ENCODE measurements at regions not wholly inside any gene's neighbourhood (a gene's known extent, or its start where the extent isn't known, plus 50 kb on each side); places are given as distances from the start of the nearest gene placed in this dataset.

DNA sequence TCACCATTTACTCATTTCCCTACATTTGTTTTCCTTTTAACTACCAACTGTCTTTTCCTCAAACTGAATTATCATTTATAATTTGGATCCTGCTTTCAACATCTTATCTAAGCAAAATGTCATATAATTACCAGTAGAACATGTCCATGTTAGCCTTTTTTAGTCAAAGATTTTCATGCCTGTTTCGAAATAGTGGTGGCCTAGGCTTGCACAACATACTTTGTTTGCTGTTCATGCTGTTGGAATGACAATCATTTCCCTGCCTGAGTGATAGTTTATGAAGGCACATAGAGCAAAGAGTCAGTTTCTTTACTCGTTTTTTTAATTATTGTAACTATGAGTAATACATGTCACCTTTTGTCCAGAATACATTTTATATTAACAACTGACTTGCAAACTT lies 144.3 kb upstream of the ANO3 start:
- H3K14ac ChIP-seq (ENCODE audit: low read length) = no peak overlapping the region
- no peaks in the 10 kb centered on the region for H3K36me3 ChIP-seq (replicated peaks in 1 of 2; ENCODE audit: control insufficient read depth in 2 of 2, insufficient read depth in 2 of 2, low read length in 2 of 2)
- no peak overlapping the region for H2BK15ac ChIP-seq (ENCODE audit: low read length)
- no peak overlapping the region for H3K9ac ChIP-seq (ENCODE audit: low read depth, low read length, poor library complexity)
- DNase-seq (ENCODE audit: low spot score) = no peak
- H3K79me1 ChIP-seq (ENCODE audit: low read depth, low read length) = no peaks in the 10 kb centered on the region
- no peak overlapping the region for H3K27ac ChIP-seq (replicated peaks; ENCODE audit: low read length)
- no peak overlapping the region for H3K4me3 ChIP-seq (ENCODE audit: low read length in 2 of 2)
- H2AK5ac ChIP-seq (ENCODE audit: low read depth, low read length) = no peak overlapping the region
- H2BK12ac ChIP-seq (ENCODE audit: low read length) = no peak overlapping the region
- no peak overlapping the region for H4K8ac ChIP-seq (ENCODE audit: low read depth, low read length)
- H3K18ac ChIP-seq (ENCODE audit: low read length) = no peak overlapping the region
- no peak overlapping the region for H2AFZ ChIP-seq (ENCODE audit: low read length)
- no peaks in the 10 kb centered on the region for H3K9me3 ChIP-seq (replicated peaks in 1 of 2; ENCODE audit: control insufficient read depth in 2 of 2, insufficient read depth in 1 of 2, low read depth in 1 of 2, low read length in 2 of 2)
- no peak overlapping the region for H3K4ac ChIP-seq (ENCODE audit: low read length)
- no peak overlapping the region for H2BK120ac ChIP-seq (ENCODE audit: low read depth, low read length)
- WGBS, 2 donors (ENCODE audit: extremely low coverage in 2 of 2, insufficient read length in 2 of 2, insufficient replicate concordance in 1 of 2) = no CpG with 5 or more reads among the region's 2 CpGs
- H3K4me1 ChIP-seq (ENCODE audit: control insufficient read depth in 2 of 2, insufficient read depth in 1 of 2, low read depth in 1 of 2, low read length in 2 of 2) = no peaks in the 10 kb centered on the region
- no peaks in the 10 kb centered on the region for H3K27me3 ChIP-seq (ENCODE audit: control insufficient read depth in 3 of 3, insufficient read depth in 3 of 3, low read depth in 1 of 3, low read length in 3 of 3)
- no peak overlapping the region for H2BK5ac ChIP-seq (ENCODE audit: low read length)
- H3K4me2 ChIP-seq (ENCODE audit: insufficient read depth, low read length, poor library complexity, severe bottlenecking) = no peak overlapping the region
- H3K23ac ChIP-seq (ENCODE audit: low read depth, low read length, poor library complexity) = no peak overlapping the region
- no peak overlapping the region for H4K91ac ChIP-seq (ENCODE audit: low read depth, low read length, poor library complexity)

DNA sequence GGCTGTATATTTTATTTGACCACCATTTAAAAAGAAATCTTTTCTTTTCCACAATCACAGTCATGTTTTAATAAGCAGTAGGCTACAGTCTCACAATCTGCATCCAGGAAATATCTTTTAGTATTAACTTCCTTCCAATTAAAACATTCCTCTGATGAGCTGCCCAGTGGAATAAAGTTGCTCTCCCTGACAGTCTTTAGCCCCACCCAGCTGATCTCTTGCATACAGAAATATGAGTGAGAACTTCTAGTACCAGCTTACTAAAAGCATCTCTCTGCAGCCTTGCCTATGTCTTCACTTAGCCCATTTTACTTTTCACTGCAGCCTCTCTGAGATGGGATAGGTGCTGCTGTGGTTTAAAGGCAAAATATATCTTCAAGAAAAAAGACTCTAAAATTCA lies 143.4 kb upstream of the ANO3 start:
- H3K23ac ChIP-seq (ENCODE audit: low read depth, low read length, poor library complexity) = no peak overlapping the region
- no peaks in the 10 kb centered on the region for H3K36me3 ChIP-seq (replicated peaks in 1 of 2; ENCODE audit: control insufficient read depth in 2 of 2, insufficient read depth in 2 of 2, low read length in 2 of 2)
- no peak overlapping the region for H3K14ac ChIP-seq (ENCODE audit: low read length)
- H3K4ac ChIP-seq (ENCODE audit: low read length) = no peak overlapping the region
- H3K4me1 ChIP-seq (ENCODE audit: control insufficient read depth in 2 of 2, insufficient read depth in 1 of 2, low read depth in 1 of 2, low read length in 2 of 2) = no peaks in the 10 kb centered on the region
- H2AK5ac ChIP-seq (ENCODE audit: low read depth, low read length) = no peak overlapping the region
- H2AFZ ChIP-seq (ENCODE audit: low read length) = no peak overlapping the region
- H3K4me2 ChIP-seq (ENCODE audit: insufficient read depth, low read length, poor library complexity, severe bottlenecking) = no peak overlapping the region
- no peak overlapping the region for H3K27ac ChIP-seq (replicated peaks; ENCODE audit: low read length)
- H3K79me1 ChIP-seq (ENCODE audit: low read depth, low read length) = no peaks in the 10 kb centered on the region
- no peak for DNase-seq (ENCODE audit: low spot score)
- H3K18ac ChIP-seq (ENCODE audit: low read length) = no peak overlapping the region
- H3K9ac ChIP-seq (ENCODE audit: low read depth, low read length, poor library complexity) = no peak overlapping the region
- H4K8ac ChIP-seq (ENCODE audit: low read depth, low read length) = no peak overlapping the region
- no peak overlapping the region for H2BK12ac ChIP-seq (ENCODE audit: low read length)
- H4K91ac ChIP-seq (ENCODE audit: low read depth, low read length, poor library complexity) = no peak overlapping the region
- no peaks in the 10 kb centered on the region for H3K27me3 ChIP-seq (ENCODE audit: control insufficient read depth in 3 of 3, insufficient read depth in 3 of 3, low read depth in 1 of 3, low read length in 3 of 3)
- H2BK15ac ChIP-seq (ENCODE audit: low read length) = no peak overlapping the region
- H3K9me3 ChIP-seq (replicated peaks in 1 of 2; ENCODE audit: control insufficient read depth in 2 of 2, insufficient read depth in 1 of 2, low read depth in 1 of 2, low read length in 2 of 2) = no peaks in the 10 kb centered on the region
- H2BK5ac ChIP-seq (ENCODE audit: low read length) = no peak overlapping the region
- H2BK120ac ChIP-seq (ENCODE audit: low read depth, low read length) = no peak overlapping the region
- no peak overlapping the region for H3K4me3 ChIP-seq (ENCODE audit: low read length in 2 of 2)

DNA sequence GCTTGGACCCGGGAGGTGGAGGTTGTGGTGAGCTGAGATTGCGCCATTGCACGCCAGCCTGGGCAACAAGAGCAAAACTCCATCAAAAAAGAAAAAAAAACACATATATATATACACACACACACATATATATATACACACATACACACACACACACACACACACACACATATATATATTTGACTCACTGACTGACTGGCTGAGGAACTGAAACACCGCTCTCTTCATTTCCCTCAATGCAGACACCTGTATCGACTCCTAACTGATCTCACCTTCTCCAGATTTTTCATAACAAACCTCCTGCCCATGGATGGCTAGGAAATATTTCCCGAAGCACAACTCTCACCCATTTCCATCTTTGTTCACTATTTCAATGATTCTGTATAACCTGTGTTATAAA lies 140.7 kb upstream of the ANO3 start:
- no peak overlapping the region for H2BK15ac ChIP-seq (ENCODE audit: low read length)
- H3K27ac ChIP-seq (replicated peaks; ENCODE audit: low read length) = no peak overlapping the region
- no peak overlapping the region for H3K4ac ChIP-seq (ENCODE audit: low read length)
- DNase-seq (ENCODE audit: low spot score) = no peak
- no peak overlapping the region for H3K9ac ChIP-seq (ENCODE audit: low read depth, low read length, poor library complexity)
- H3K18ac ChIP-seq (ENCODE audit: low read length) = no peak overlapping the region
- WGBS, 2 donors (ENCODE audit: extremely low coverage in 2 of 2, insufficient read length in 2 of 2, insufficient replicate concordance in 1 of 2) = no CpG with 5 or more reads among the region's 6 CpGs
- no peak overlapping the region for H3K4me2 ChIP-seq (ENCODE audit: insufficient read depth, low read length, poor library complexity, severe bottlenecking)
- no peak overlapping the region for H2BK5ac ChIP-seq (ENCODE audit: low read length)
- no peak overlapping the region for H2BK120ac ChIP-seq (ENCODE audit: low read depth, low read length)
- H4K8ac ChIP-seq (ENCODE audit: low read depth, low read length) = no peak overlapping the region
- H3K9me3 ChIP-seq (replicated peaks in 1 of 2; ENCODE audit: control insufficient read depth in 2 of 2, insufficient read depth in 1 of 2, low read depth in 1 of 2, low read length in 2 of 2) = no peaks in the 10 kb centered on the region
- no peak overlapping the region for H2AFZ ChIP-seq (ENCODE audit: low read length)
- no peak overlapping the region for H2BK12ac ChIP-seq (ENCODE audit: low read length)
- no peaks in the 10 kb centered on the region for H3K36me3 ChIP-seq (replicated peaks in 1 of 2; ENCODE audit: control insufficient read depth in 2 of 2, insufficient read depth in 2 of 2, low read length in 2 of 2)
- no peaks in the 10 kb centered on the region for H3K27me3 ChIP-seq (ENCODE audit: control insufficient read depth in 3 of 3, insufficient read depth in 3 of 3, low read depth in 1 of 3, low read length in 3 of 3)
- no peaks in the 10 kb centered on the region for H3K79me1 ChIP-seq (ENCODE audit: low read depth, low read length)
- H3K14ac ChIP-seq (ENCODE audit: low read length) = no peak overlapping the region
- no peaks in the 10 kb centered on the region for H3K4me1 ChIP-seq (ENCODE audit: control insufficient read depth in 2 of 2, insufficient read depth in 1 of 2, low read depth in 1 of 2, low read length in 2 of 2)
- H4K91ac ChIP-seq (ENCODE audit: low read depth, low read length, poor library complexity) = no peak overlapping the region
- H3K23ac ChIP-seq (ENCODE audit: low read depth, low read length, poor library complexity) = no peak overlapping the region
- H2AK5ac ChIP-seq (ENCODE audit: low read depth, low read length) = no peak overlapping the region
- H3K4me3 ChIP-seq (ENCODE audit: low read length in 2 of 2) = no peak overlapping the region

DNA sequence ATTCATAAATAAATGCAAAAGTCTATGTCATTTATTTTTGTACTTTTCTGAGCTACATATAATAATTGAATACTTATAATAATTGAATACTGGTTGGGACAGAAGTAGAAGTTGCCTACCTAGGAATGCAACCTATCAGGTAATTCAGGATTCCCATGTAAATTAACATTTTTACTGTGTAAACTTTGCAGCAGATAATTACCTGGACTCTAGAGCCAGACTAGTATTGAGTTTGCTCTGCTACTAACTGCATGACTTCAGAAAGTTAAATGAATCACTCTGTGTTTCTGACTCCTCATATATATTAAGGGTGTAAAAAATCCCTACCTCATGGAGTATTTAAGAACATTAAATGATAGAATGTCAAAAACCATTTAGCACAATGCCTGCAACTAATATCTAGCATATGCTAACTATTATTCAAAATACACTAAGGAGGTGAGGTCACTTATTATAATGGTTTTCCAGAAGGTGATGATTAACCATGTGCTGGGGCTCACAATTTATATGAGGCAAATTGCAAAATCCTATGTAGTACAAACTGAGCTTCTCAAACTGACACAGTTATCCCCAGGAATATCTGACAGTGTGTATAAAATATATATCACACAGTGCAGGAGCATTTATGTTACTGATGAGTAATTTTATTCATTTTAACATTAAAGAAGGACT lies 138.1 kb upstream of the ANO3 start:
- DNase-seq (ENCODE audit: low spot score) = no peak
- H3K4me2 ChIP-seq (ENCODE audit: insufficient read depth, low read length, poor library complexity, severe bottlenecking) = no peak overlapping the region
- no peak overlapping the region for H3K4ac ChIP-seq (ENCODE audit: low read length)
- H2AK5ac ChIP-seq (ENCODE audit: low read depth, low read length) = no peak overlapping the region
- H2BK12ac ChIP-seq (ENCODE audit: low read length) = no peak overlapping the region
- H3K4me1 ChIP-seq (ENCODE audit: control insufficient read depth in 2 of 2, insufficient read depth in 1 of 2, low read depth in 1 of 2, low read length in 2 of 2) = no peaks in the 10 kb centered on the region
- H4K8ac ChIP-seq (ENCODE audit: low read depth, low read length) = no peak overlapping the region
- H3K9me3 ChIP-seq (replicated peaks in 1 of 2; ENCODE audit: control insufficient read depth in 2 of 2, insufficient read depth in 1 of 2, low read depth in 1 of 2, low read length in 2 of 2) = no peaks in the 10 kb centered on the region
- no peak overlapping the region for H3K9ac ChIP-seq (ENCODE audit: low read depth, low read length, poor library complexity)
- H3K27ac ChIP-seq (replicated peaks; ENCODE audit: low read length) = no peak overlapping the region
- H3K23ac ChIP-seq (ENCODE audit: low read depth, low read length, poor library complexity) = no peak overlapping the region
- H2BK15ac ChIP-seq (ENCODE audit: low read length) = no peak overlapping the region
- no peaks in the 10 kb centered on the region for H3K36me3 ChIP-seq (replicated peaks in 1 of 2; ENCODE audit: control insufficient read depth in 2 of 2, insufficient read depth in 2 of 2, low read length in 2 of 2)
- H3K4me3 ChIP-seq (ENCODE audit: low read length in 2 of 2) = no peak overlapping the region
- no peaks in the 10 kb centered on the region for H3K79me1 ChIP-seq (ENCODE audit: low read depth, low read length)
- no peak overlapping the region for H3K18ac ChIP-seq (ENCODE audit: low read length)
- H2BK120ac ChIP-seq (ENCODE audit: low read depth, low read length) = no peak overlapping the region
- H4K91ac ChIP-seq (ENCODE audit: low read depth, low read length, poor library complexity) = no peak overlapping the region
- no peak overlapping the region for H3K14ac ChIP-seq (ENCODE audit: low read length)
- H3K27me3 ChIP-seq (ENCODE audit: control insufficient read depth in 3 of 3, insufficient read depth in 3 of 3, low read depth in 1 of 3, low read length in 3 of 3) = no peaks in the 10 kb centered on the region
- H2AFZ ChIP-seq (ENCODE audit: low read length) = no peak overlapping the region
- H2BK5ac ChIP-seq (ENCODE audit: low read length) = no peak overlapping the region

Measured in neuronal stem cell (in vitro differentiated cells).